Esophagus muscularis mucosa (tissue), 3 donors: ENCODE measurements at regions not wholly inside any gene's neighbourhood (a gene's known extent, or its start where the extent isn't known, plus 50 kb on each side); places are given as distances from the start of the nearest gene placed in this dataset.

Experiments
- CTCF ChIP-seq, 3 experiments: fragments of 200-600 bp in 2 of 3; fragments of 450-650 bp in 1 of 3; sonication (generic) in 2 of 3; IDR thresholded peaks; one replicate each; pipeline ENCODE4 v1.5.1; 2017 to 2019; ENCODE audit warnings: antibody characterized with exemption in 3 of 3, mild to moderate bottlenecking in 2 of 3, moderate library complexity in 1 of 3
- EP300 ChIP-seq: sonication (generic); formaldehyde crosslinking; IDR thresholded peaks from one replicate; pipeline ENCODE4 v1.6.1; 2017; ENCODE audit warnings: antibody characterized with exemption

DNA sequence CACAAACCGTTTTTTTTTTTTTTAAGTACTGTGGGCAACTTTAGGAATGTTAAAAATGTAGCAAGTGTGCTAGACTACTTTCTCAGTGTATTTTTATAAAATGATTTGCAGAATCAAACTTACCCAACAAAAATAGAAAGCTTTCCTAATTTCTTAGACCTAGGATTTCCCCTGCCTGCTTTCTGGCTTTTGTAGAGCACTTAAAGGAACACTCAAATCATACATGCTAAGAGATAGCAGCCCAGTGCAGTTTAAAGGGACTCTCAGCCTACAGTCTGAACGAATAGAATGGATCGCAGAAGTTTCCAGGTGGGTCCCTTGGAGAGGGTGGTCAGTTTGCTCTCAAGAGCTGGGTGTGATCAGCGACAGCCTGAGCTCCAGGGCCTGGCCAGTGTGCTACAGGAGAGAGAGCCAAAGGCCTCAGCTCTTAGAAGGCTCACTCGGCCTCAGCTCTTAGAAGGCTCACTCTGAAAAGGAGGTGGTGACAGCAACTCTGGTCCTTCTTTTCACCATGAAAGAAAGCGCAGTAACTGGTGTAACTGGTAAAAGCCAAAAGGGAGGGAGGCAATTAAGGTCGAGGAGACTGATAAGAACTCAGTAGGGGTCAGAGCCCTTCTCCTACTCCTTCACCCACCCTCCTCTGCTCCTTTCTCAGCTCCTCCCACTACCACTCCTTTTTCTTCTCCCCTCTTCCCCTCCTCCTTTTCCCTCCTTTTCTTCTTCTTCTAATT lies 142.4 kb downstream of the ZFP64 start:
- no peak for TF ChIP-seq CTCF (IDR thresholded peaks at IDR 0.05)
- no peak for TF ChIP-seq EP300
